Nephron progenitor cell (in vitro differentiated cells): ENCODE measurements at regions not wholly inside any gene's neighbourhood (a gene's known extent, or its start where the extent isn't known, plus 50 kb on each side); places are given as distances from the start of the nearest gene placed in this dataset.

Experiments
- DNase-seq: peaks from one replicate; pipeline ENCODE4 v3.0.0; 2021
- H3K27ac Mint-ChIP-seq: 2 replicates; pipeline ENCODE4 v1.8.0; 2021; ENCODE audit warnings: mild to moderate bottlenecking, moderate library complexity, mixed read lengths
- H3K27me3 Mint-ChIP-seq: 2 replicates; pipeline ENCODE4 v1.8.0; 2021; ENCODE audit warnings: mild to moderate bottlenecking, low read depth, mixed read lengths; ENCODE audit not compliant: poor library complexity
- H3K36me3 Mint-ChIP-seq: 2 replicates; pipeline ENCODE4 v1.8.0; 2021; ENCODE audit warnings: low read depth, mixed read lengths
- H3K4me1 Mint-ChIP-seq: 2 replicates; pipeline ENCODE4 v1.8.0; 2021; ENCODE audit warnings: mixed read lengths
- H3K4me3 Mint-ChIP-seq: 2 replicates; pipeline ENCODE4 v1.8.0; 2021; ENCODE audit warnings: mild to moderate bottlenecking, moderate library complexity, mixed read lengths
- H3K9me3 Mint-ChIP-seq: 2 replicates; pipeline ENCODE4 v1.8.0; 2021; ENCODE audit warnings: mild to moderate bottlenecking, moderate library complexity, mixed read lengths
- CTCF ChIP-seq: fragments of 200-600 bp; sonication (generic); IDR thresholded peaks from 2 replicates; pipeline ENCODE4 v1.5.0; 2021; ENCODE audit warnings: antibody characterized with exemption

GRCh38 chr5:125467222-125467621 is 720.8 kb upstream of the ZNF608 start:
- peaks cover 16% of the 10 kb centered on the region for H3K4me1 Mint-ChIP-seq
- H3K27ac Mint-ChIP-seq, result no peak overlapping the region
- no peaks in the 10 kb centered on the region for H3K9me3 Mint-ChIP-seq
- no peak for DNase-seq
- no peaks in the 10 kb centered on the region for H3K36me3 Mint-ChIP-seq
- H3K4me3 Mint-ChIP-seq, result no peak overlapping the region
- TF ChIP-seq CTCF, result no peak
- H3K27me3 Mint-ChIP-seq, result no peaks in the 10 kb centered on the region

- no peak for TF ChIP-seq CTCF
- Mint-ChIP-seq H3K4me1 (peaks cover 21% of the 10 kb centered on the region), H3K27ac (no peak overlapping the region), H3K9me3 (no peaks in the 10 kb centered on the region), H3K36me3 (no peaks in the 10 kb centered on the region), H3K27me3 (no peaks in the 10 kb centered on the region), H3K4me3 (no peak overlapping the region)
- DNase-seq, result no peak
Measured at GRCh38 chr5:125470280-125470902, 724.0 kb upstream of the ZNF608 start.

GRCh38 chr5:125476901-125477585 is 730.6 kb upstream of the ZNF608 start:
- no peaks in the 10 kb centered on the region for H3K36me3 Mint-ChIP-seq
- no peaks in the 10 kb centered on the region for H3K9me3 Mint-ChIP-seq
- no peak for TF ChIP-seq CTCF
- H3K4me3 Mint-ChIP-seq, result no peak overlapping the region
- no peak overlapping the region for H3K27ac Mint-ChIP-seq
- no peak for DNase-seq
- H3K4me1 Mint-ChIP-seq, result peaks cover 30% of the 10 kb centered on the region
- H3K27me3 Mint-ChIP-seq, result no peaks in the 10 kb centered on the region

GRCh38 chr5:125477586-125477975 is 731.1 kb upstream of the ZNF608 start:
- no peaks in the 10 kb centered on the region for H3K27me3 Mint-ChIP-seq

GRCh38 chr5:125478599-125478998 is 732.2 kb upstream of the ZNF608 start:
- TF ChIP-seq CTCF, result no peak
- no peaks in the 10 kb centered on the region for H3K9me3 Mint-ChIP-seq
- no peak overlapping the region for H3K27ac Mint-ChIP-seq
- no peaks in the 10 kb centered on the region for H3K36me3 Mint-ChIP-seq
- H3K27me3 Mint-ChIP-seq, result no peaks in the 10 kb centered on the region
- DNase-seq, result no peak
- H3K4me1 Mint-ChIP-seq, result peaks cover 28% of the 10 kb centered on the region
- no peak overlapping the region for H3K4me3 Mint-ChIP-seq

More at GRCh38 chr5:125477586-125477975, 731.1 kb upstream of the ZNF608 start:
- Mint-ChIP-seq H3K4me3 (no peak overlapping the region), H3K27ac (no peak overlapping the region), H3K36me3 (no peaks in the 10 kb centered on the region), H3K4me1 (peaks cover 29% of the 10 kb centered on the region), H3K9me3 (no peaks in the 10 kb centered on the region)
- DNase-seq, result no peak
- TF ChIP-seq CTCF, result no peak

- DNase-seq, result no peak
- Mint-ChIP-seq H3K27me3 (no peaks in the 10 kb centered on the region), H3K9me3 (no peaks in the 10 kb centered on the region), H3K4me1 (peaks cover 51% of the 10 kb centered on the region), H3K4me3 (no peak overlapping the region), H3K27ac (peak overlapping the region; percentile 15), H3K36me3 (no peaks in the 10 kb centered on the region)
- TF ChIP-seq CTCF, result no peak
Measured at GRCh38 chr5:125480911-125481310, 734.5 kb upstream of the ZNF608 start.
